K562 (cell line): ENCODE measurements at regions not wholly inside any gene's neighbourhood (a gene's known extent, or its start where the extent isn't known, plus 50 kb on each side); places are given as distances from the start of the nearest gene placed in this dataset.

Experiments
- ATAC-seq: fragments of 200-7000 bp; cut with Tn5 transposase; 3 replicates; pipeline ENCODE4 v1.9.1; 2020; ENCODE audit warnings: moderate library complexity
- BruUV-seq: library from RNA; stranded (reverse); fragments of 400-500 nt; replicated peaks from 2 replicates; lab custom pipeline; 2021; lab: Mats Ljungman, UMichigan
- CTCF ChIA-PET: fragments of 300-600 bp; formaldehyde crosslinking; extraction: SDS; loops from one replicate; lab custom pipeline; 2021; ENCODE audit warnings: low intra/inter-chr PET ratio; lab: Yijun Ruan, JAX
- POLR2A ChIA-PET: fragments of 300-600, 350-650 bp; sonication (Branson Sonifier 250); formaldehyde crosslinking; extraction: SDS; loops from one replicate; lab custom pipeline; 2021; ENCODE audit warnings: antibody characterized with exemption, inconsistent platforms; lab: Yijun Ruan, JAX
- DNase-seq, 4 experiments: peaks; one replicate each; pipeline versions ENCODE4 v3.0.0 to v3.0.0-alpha.2; 2011 to 2018; ENCODE audit warnings: low spot score in 3 of 4, mixed read lengths in 3 of 4; ENCODE audit errors: extremely low read depth in 1 of 4
- FAIRE-seq: peaks from 2 replicates; lab custom pipeline; 2011; peaks lifted over from hg19 to GRCh38; lab: Jason Lieb, UNC
- H2AFZ ChIP-seq: 2 replicates; pipeline ENCODE4 v1.6.0; 2011; ENCODE audit warnings: low read depth, low read length, control low read depth, inconsistent platforms
- H3K27ac ChIP-seq: fragments of 200-600 bp; 3 replicates; pipeline ENCODE4 v1.8.0; 2011; ENCODE audit warnings: low read depth, mild to moderate bottlenecking, control low read depth, inconsistent platforms, low read length, moderate library complexity, mixed read lengths; ENCODE audit errors: extremely low read depth
- H3K27me3 ChIP-seq, 2 experiments: fragments of 300-600 bp in 1 of 2; 2 replicates in 1 of 2; 3 replicates in 1 of 2; pipeline versions ENCODE4 v1.6.0 to v1.8.0; 2011; ENCODE audit warnings: inconsistent platforms in 2 of 2, low read length in 2 of 2, mild to moderate bottlenecking in 1 of 2, mixed read lengths in 1 of 2, moderate library complexity in 1 of 2; ENCODE audit not compliant: control insufficient read depth in 2 of 2, insufficient read depth in 2 of 2
- H3K36me3 ChIP-seq: fragments of 300-600 bp; 3 replicates; pipeline ENCODE4 v1.8.0; 2011; ENCODE audit warnings: mild to moderate bottlenecking, low read length, inconsistent platforms; ENCODE audit not compliant: control insufficient read depth, insufficient read depth
- H3K4me1 ChIP-seq, 2 experiments: fragments of 200-600 bp in 1 of 2; replicated peaks in 1 of 2; 2 replicates in 1 of 2; 3 replicates in 1 of 2; pipeline versions ENCODE4 v1.5.1 to v1.8.0; 2011; ENCODE audit warnings: inconsistent platforms in 2 of 2, low read length in 2 of 2, mild to moderate bottlenecking in 1 of 2, mixed read lengths in 1 of 2, moderate library complexity in 1 of 2; ENCODE audit not compliant: control insufficient read depth in 2 of 2, insufficient read depth in 2 of 2
- H3K4me2 ChIP-seq: 2 replicates; pipeline ENCODE4 v1.6.1; 2011; ENCODE audit warnings: low read length, control low read depth, inconsistent platforms, mixed read lengths; ENCODE audit not compliant: insufficient read depth
- H3K4me3 ChIP-seq: fragments of 200-600 bp; sonication (generic), shearing (Covaris generic); 2 replicates; pipeline ENCODE4 v1.5.1; 2016; ENCODE audit warnings: control low read depth, inconsistent platforms
- H3K79me2 ChIP-seq: fragments of 200-600 bp; 3 replicates; pipeline ENCODE4 v1.8.0; 2011; ENCODE audit warnings: low read length, inconsistent platforms; ENCODE audit not compliant: control insufficient read depth, insufficient read depth
- H3K9ac ChIP-seq, 2 experiments: 2 replicates each; pipeline versions ENCODE4 v1.6.0 to v1.6.1; 2011; ENCODE audit warnings: low read depth in 2 of 2, low read length in 2 of 2, control low read depth in 1 of 2, inconsistent platforms in 1 of 2, mild to moderate bottlenecking in 1 of 2, mixed read lengths in 1 of 2; ENCODE audit not compliant: insufficient read depth in 1 of 2
- H3K9me1 ChIP-seq: one replicate; pipeline ENCODE4 v1.6.0; 2011; ENCODE audit warnings: inconsistent platforms, mild to moderate bottlenecking, low read length, moderate library complexity; ENCODE audit not compliant: control insufficient read depth, insufficient read depth
- H3K9me3 ChIP-seq: replicated peaks from 2 replicates; pipeline ENCODE4 v1.5.1; 2011; ENCODE audit warnings: low read depth, low read length, inconsistent platforms; ENCODE audit not compliant: control insufficient read depth, insufficient read depth
- H4K20me1 ChIP-seq: replicated peaks from 2 replicates; pipeline ENCODE4 v1.6.1; 2011; ENCODE audit warnings: low read length, inconsistent platforms, mixed read lengths; ENCODE audit not compliant: control insufficient read depth, insufficient read depth
- E2F3 ChIP-seq: fragments of 250-450 bp; sonication (Bioruptor Pico); IDR thresholded peaks from 2 replicates; pipeline ENCODE4 v1.4.0; 2020; ENCODE audit warnings: mild to moderate bottlenecking
- FOXJ3 ChIP-seq: sonication (generic); formaldehyde crosslinking; IDR thresholded peaks from 2 replicates; pipeline ENCODE4 v1.4.0; 2020; ENCODE audit warnings: mild to moderate bottlenecking, missing genetic modification reagents
- KDM2B ChIP-seq: fragments of 250-450 bp; sonication (Bioruptor Pico); IDR thresholded peaks from 2 replicates; pipeline ENCODE4 v1.8.0; 2021; ENCODE audit warnings: mild to moderate bottlenecking, moderate library complexity
- NFRKB ChIP-seq: fragments of 450-650 bp; IDR thresholded peaks from 2 replicates; pipeline ENCODE4 v1.6.1; 2016; ENCODE audit warnings: low read depth
- SIRT6 ChIP-seq: IDR thresholded peaks from one replicate; pipeline ENCODE4 v1.6.1; 2012; ENCODE audit warnings: low read depth, mild to moderate bottlenecking, control low read depth, inconsistent platforms, low read length, moderate library complexity
- SOX6 ChIP-seq: fragments of 450-650 bp; IDR thresholded peaks from 2 replicates; pipeline ENCODE4 v1.6.1; 2014; ENCODE audit warnings: mild to moderate bottlenecking
- ZNF232 ChIP-seq: sonication (generic); formaldehyde crosslinking; IDR thresholded peaks from 2 replicates; pipeline ENCODE4 v1.8.0; 2022; ENCODE audit warnings: mild to moderate bottlenecking, missing genetic modification reagents
- ZNF507 ChIP-seq: conservative IDR thresholded peaks from 2 replicates; pipeline ENCODE4 v1.6.1; 2017; ENCODE audit warnings: missing genetic modification characterization, missing compliant biosample characterization
- ZNF518B ChIP-seq: fragments of 250-450 bp; sonication (Bioruptor Pico); IDR thresholded peaks from 2 replicates; pipeline ENCODE4 v1.5.0; 2021; ENCODE audit warnings: mild to moderate bottlenecking, moderate library complexity
- ZNF589 ChIP-seq: fragments of 200-800 bp; sonication (Bioruptor generic); IDR thresholded peaks from 2 replicates; pipeline ENCODE4 v1.6.1; 2016; ENCODE audit warnings: low read depth, missing genetic modification characterization, missing compliant biosample characterization
- ZNF75A ChIP-seq: fragments of 450-650 bp; formaldehyde crosslinking; IDR thresholded peaks from 2 replicates; pipeline ENCODE4 v1.4.0; 2020; ENCODE audit warnings: mild to moderate bottlenecking
- WGBS: fragments of 100-300 bp; shearing (Covaris generic); methylation state at CpG from one replicate; pipeline ENCODE4 v1.1.6; 2016; ENCODE audit warnings: low coverage, mixed read lengths; ENCODE audit not compliant: insufficient coverage; ENCODE audit errors: missing lambda C conversion rate; 5-methylcytosine and 5-hydroxymethylcytosine counted together
- in situ Hi-C: fragments of 300-500 bp; cut with MboI; formaldehyde crosslinking; loops from 4 replicates; pipeline ENCODE4 v1.15.0; 2018; ENCODE audit warnings: inconsistent platforms, mixed read lengths
- intact Hi-C: fragments of 100-400 bp; cut with micrococcal nuclease; formaldehyde crosslinking; loops from 2 replicates; pipeline ENCODE4 v1.14.2; 2022
- TF ChIP-seq, protein P1 (sequence below): sonication (generic); formaldehyde crosslinking; IDR thresholded peaks from 2 replicates; pipeline ENCODE4 v1.4.0; 2020; ENCODE audit warnings: mild to moderate bottlenecking, missing genetic modification reagents

DNA sequence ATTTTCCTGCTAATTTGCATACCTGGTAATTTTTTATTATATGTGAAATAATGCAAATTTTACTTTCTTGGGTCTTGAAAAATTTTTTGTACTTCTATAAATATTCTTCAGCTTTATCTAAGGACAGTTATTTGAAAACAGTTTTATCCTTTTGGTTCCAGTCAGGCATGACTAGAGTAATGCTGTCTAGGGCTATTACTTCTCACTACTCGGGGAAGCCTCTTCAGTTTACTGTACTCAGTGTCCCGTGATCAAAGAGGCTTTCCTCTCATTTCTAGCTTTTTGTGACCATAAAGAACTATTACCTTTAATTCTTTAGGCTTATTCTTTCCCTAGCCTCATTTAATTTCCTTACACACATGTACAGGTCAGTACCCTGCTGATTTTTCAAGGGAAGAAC lies 153.8 kb upstream of the HDAC9 start (continued):
- no peak for TF ChIP-seq ZNF518B

DNA sequence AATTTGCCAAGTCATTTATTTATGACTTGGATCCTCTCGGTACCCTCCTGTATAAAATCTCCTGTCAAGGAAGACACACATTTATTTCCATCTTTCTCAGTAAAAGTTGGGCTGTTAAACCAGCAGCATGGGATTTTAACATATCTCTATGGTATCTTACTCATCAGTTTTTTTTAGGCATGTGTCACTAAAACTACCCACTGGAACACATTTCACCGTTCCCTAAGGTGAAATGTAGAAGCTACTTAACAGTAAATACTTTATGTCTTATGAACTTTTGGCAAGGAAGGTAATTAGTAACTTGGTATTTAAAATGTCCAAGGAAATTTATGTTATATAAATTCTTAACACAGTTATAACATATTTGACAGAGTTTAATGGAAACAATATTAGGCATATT lies 152.5 kb upstream of the HDAC9 start:
- no peaks in the 10 kb centered on the region for H3K4me1 ChIP-seq
- TF ChIP-seq NFRKB (no peak), ZNF232 (no peak), KDM2B (no peak), SOX6 (no peak), ZNF507 (no peak), SIRT6 (no peak), FOXJ3 (CRISPR knock-in tag) (no peak), E2F3 (no peak), ZNF75A (CRISPR knock-in tag) (no peak), ZNF589 (CRISPR knock-in tag) (no peak)
- TF ChIP-seq, protein P1, sequence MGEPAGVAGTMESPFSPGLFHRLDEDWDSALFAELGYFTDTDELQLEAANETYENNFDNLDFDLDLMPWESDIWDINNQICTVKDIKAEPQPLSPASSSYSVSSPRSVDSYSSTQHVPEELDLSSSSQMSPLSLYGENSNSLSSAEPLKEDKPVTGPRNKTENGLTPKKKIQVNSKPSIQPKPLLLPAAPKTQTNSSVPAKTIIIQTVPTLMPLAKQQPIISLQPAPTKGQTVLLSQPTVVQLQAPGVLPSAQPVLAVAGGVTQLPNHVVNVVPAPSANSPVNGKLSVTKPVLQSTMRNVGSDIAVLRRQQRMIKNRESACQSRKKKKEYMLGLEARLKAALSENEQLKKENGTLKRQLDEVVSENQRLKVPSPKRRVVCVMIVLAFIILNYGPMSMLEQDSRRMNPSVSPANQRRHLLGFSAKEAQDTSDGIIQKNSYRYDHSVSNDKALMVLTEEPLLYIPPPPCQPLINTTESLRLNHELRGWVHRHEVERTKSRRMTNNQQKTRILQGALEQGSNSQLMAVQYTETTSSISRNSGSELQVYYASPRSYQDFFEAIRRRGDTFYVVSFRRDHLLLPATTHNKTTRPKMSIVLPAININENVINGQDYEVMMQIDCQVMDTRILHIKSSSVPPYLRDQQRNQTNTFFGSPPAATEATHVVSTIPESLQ (CRISPR knock-in tag) = no peak
- TF ChIP-seq, all 486 proteins: peak for 0
- ChIA-PET CTCF (no interaction called here), POLR2A (no interaction called here)
- Histone ChIP-seq H3K27ac (no peak overlapping the region), H4K20me1 (no peaks in the 10 kb centered on the region), H3K4me2 (no peak overlapping the region), H3K9ac (no peak overlapping the region), H3K79me2 (no peaks in the 10 kb centered on the region), H3K4me3 (no peak overlapping the region), H3K9me3 (no peaks in the 10 kb centered on the region; the same call in 1 of the 2 replicates), H3K9me1 (no peaks in the 10 kb centered on the region), H2AFZ (no peak overlapping the region), H3K27me3 (no peaks in the 10 kb centered on the region), H3K36me3 (no peaks in the 10 kb centered on the region)
- ATAC-seq (no peak), FAIRE-seq (no peak), DNase-seq (no peak)
- in situ Hi-C loops = loop anchor here (25.0 kb wide), 1 partner anchor 281 kb away; no protein-coding TSS in a partner anchor
- BruUV-seq = no TSS peak
- 0% methylated on average over 2 of the region's 2 CpGs for WGBS
- intact Hi-C loops = loop anchor here (10.0 kb wide), 1 partner anchor 218 kb away; no protein-coding TSS in a partner anchor
